Esophagus muscularis mucosa (tissue), 4 donors: ENCODE measurements at regions not wholly inside any gene's neighbourhood (a gene's known extent, or its start where the extent isn't known, plus 50 kb on each side); places are given as distances from the start of the nearest gene placed in this dataset.
"Not testable (repeated sequence)": the region's sequence is repeated elsewhere in the genome, so short reads cannot be mapped to it uniquely, and the experiment has no call there.

Experiments used
- DNase-seq: peaks from one replicate; pipeline ENCODE4 v3.0.0-alpha.2; 2017; ENCODE audit errors: extremely low spot score
- H3K27ac ChIP-seq, 4 donors: fragments of 200-600 bp; sonication (generic); replicated peaks in 1 of 4; 1 replicate in 3 of 4; 2 replicates in 1 of 4; pipeline ENCODE4 v1.5.1; 2016 to 2019; ENCODE audit warnings: mild to moderate bottlenecking in 1 of 4
- H3K27me3 ChIP-seq, 4 donors: fragments of 200-600 bp; sonication (generic); one replicate each; pipeline versions ENCODE4 v1.5.1 to v1.6.0; 2016 to 2019
- H3K36me3 ChIP-seq, 4 donors: fragments of 200-600 bp; sonication (generic); one replicate each; pipeline ENCODE4 v1.5.1; 2016 to 2019
- H3K4me1 ChIP-seq, 4 donors: fragments of 200-600 bp; sonication (generic); one replicate each; pipeline ENCODE4 v1.5.1; 2016 to 2019
- H3K4me3 ChIP-seq, 4 donors: fragments of 200-600 bp; sonication (generic); 1 replicate in 2 of 4; 2 replicates in 2 of 4; pipeline ENCODE4 v1.5.1; 2016 to 2019; ENCODE audit warnings: mild to moderate bottlenecking in 4 of 4, moderate library complexity in 1 of 4
- H3K9me3 ChIP-seq, 4 donors: fragments of 200-600 bp; sonication (generic); 1 replicate in 3 of 4; 2 replicates in 1 of 4; pipeline ENCODE4 v1.5.1; 2016 to 2019
- CTCF ChIP-seq, 3 experiments: fragments of 200-600 bp in 2 of 3; fragments of 450-650 bp in 1 of 3; sonication (generic) in 2 of 3; IDR thresholded peaks; one replicate each; pipeline ENCODE4 v1.5.1; 2017 to 2019; ENCODE audit warnings: antibody characterized with exemption in 3 of 3, mild to moderate bottlenecking in 2 of 3, moderate library complexity in 1 of 3
- EP300 ChIP-seq: sonication (generic); formaldehyde crosslinking; IDR thresholded peaks from one replicate; pipeline ENCODE4 v1.6.1; 2017; ENCODE audit warnings: antibody characterized with exemption
- POLR2A ChIP-seq: fragments of 450-650 bp; IDR thresholded peaks from one replicate; pipeline ENCODE4 v1.6.1; 2017; ENCODE audit warnings: antibody characterized with exemption, moderate library complexity, mild to moderate bottlenecking, low read depth
- POLR2AphosphoS5 ChIP-seq, 2 donors: sonication (generic); formaldehyde crosslinking; IDR thresholded peaks; one replicate each; pipeline ENCODE4 v1.6.1; 2017; ENCODE audit warnings: antibody characterized with exemption in 2 of 2
- WGBS: methylation state at CpG from one replicate; pipeline ENCODE4 v1.1.5; 2018; 5-methylcytosine and 5-hydroxymethylcytosine counted together
- intact Hi-C: fragments of 100-400 bp; cut with DNase I; formaldehyde crosslinking; loops from one replicate; pipeline ENCODE4 v1.15.1; 2023

GRCh38 chr21:15976807-15977206 lies 247.0 kb downstream of the USP25 start:
- no peak for DNase-seq
- Histone ChIP-seq H3K27me3 (no peaks in the 10 kb centered on the region), H3K27ac (no peak overlapping the region), H3K4me1 (no peaks in the 10 kb centered on the region), H3K36me3 (no peaks in the 10 kb centered on the region), H3K9me3 (no peaks in the 10 kb centered on the region), H3K4me3 (no peak overlapping the region)
- TF ChIP-seq CTCF (IDR thresholded peaks at IDR 0.05) (no peak), POLR2A (no peak), EP300 (no peak), POLR2AphosphoS5 (IDR thresholded peaks at IDR 0.05) (no peak)
- intact Hi-C loops, result no loop called here
- 79% methylated on average over 1 of the region's 1 CpG for WGBS

GRCh38 chr21:15978215-15978738 lies 248.5 kb downstream of the USP25 start:
- Histone ChIP-seq H3K4me1 (no peaks in the 10 kb centered on the region), H3K36me3 (no peaks in the 10 kb centered on the region), H3K4me3 (no peak overlapping the region), H3K9me3 (no peaks in the 10 kb centered on the region), H3K27ac (no peak overlapping the region), H3K27me3 (no peaks in the 10 kb centered on the region)
- no peak for DNase-seq
- no peak for TF ChIP-seq EP300
- TF ChIP-seq POLR2AphosphoS5 (IDR thresholded peaks at IDR 0.05), result no peak
- TF ChIP-seq POLR2A, result no peak
- no peak for TF ChIP-seq CTCF (IDR thresholded peaks at IDR 0.05)
- intact Hi-C loops, result no loop called here
- 49% methylated on average over 3 of the region's 3 CpGs for WGBS

- H3K36me3 ChIP-seq, H3K27ac ChIP-seq, H3K4me3 ChIP-seq, H3K4me1 ChIP-seq, H3K9me3 ChIP-seq, DNase-seq, H3K27me3 ChIP-seq, intact Hi-C loops: not testable (repeated sequence)
- 98% methylated on average over 6 of the region's 6 CpGs for WGBS
Measured at GRCh38 chr21:15979493-15979892, 249.7 kb downstream of the USP25 start.

DNA sequence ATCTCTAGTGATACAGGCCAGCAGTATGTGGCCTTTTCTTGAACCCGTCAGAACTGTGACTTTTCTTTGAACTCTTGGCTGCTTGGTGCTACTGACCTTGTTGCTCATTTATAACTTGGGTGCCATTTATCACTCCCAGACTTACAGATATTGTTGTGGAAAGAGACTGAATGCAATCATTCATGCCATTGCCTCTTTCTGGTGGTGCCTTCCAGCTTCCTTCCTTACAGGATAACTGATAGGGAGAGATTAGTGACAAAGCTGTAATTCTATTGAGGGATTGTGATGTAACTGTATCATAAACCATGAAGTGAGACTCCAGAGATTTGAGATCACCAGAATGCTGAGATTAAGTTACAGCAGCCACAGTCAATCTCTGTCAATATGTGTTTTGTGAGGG lies 256.5 kb downstream of the USP25 start:
- Histone ChIP-seq H3K4me1 (no peaks in the 10 kb centered on the region), H3K27ac (no peak overlapping the region), H3K4me3 (no peak overlapping the region), H3K36me3 (no peaks in the 10 kb centered on the region), H3K27me3 (no peaks in the 10 kb centered on the region), H3K9me3 (no peaks in the 10 kb centered on the region)
- intact Hi-C loops, result no loop called here
- no peak for TF ChIP-seq POLR2AphosphoS5 (IDR thresholded peaks at IDR 0.05)
- TF ChIP-seq CTCF (IDR thresholded peaks at IDR 0.05), result no peak
- no peak for TF ChIP-seq POLR2A
- TF ChIP-seq EP300, result no peak
- 36% methylated on average over 1 of the region's 1 CpG for WGBS
- DNase-seq, result no peak

GRCh38 chr21:15992171-15992570 lies 262.4 kb downstream of the USP25 start:
- Histone ChIP-seq H3K27me3 (no peaks in the 10 kb centered on the region), H3K9me3 (no peaks in the 10 kb centered on the region), H3K27ac (no peak overlapping the region), H3K36me3 (no peaks in the 10 kb centered on the region), H3K4me1 (no peaks in the 10 kb centered on the region), H3K4me3 (no peak overlapping the region)
- intact Hi-C loops, result no loop called here
- TF ChIP-seq CTCF (IDR thresholded peaks at IDR 0.05) (no peak), POLR2A (no peak), EP300 (no peak), POLR2AphosphoS5 (IDR thresholded peaks at IDR 0.05) (no peak)
- DNase-seq, result no peak
- 56% methylated on average over 1 of the region's 1 CpG for WGBS
